Mesothelial cell of epicardium (in vitro differentiated cells): ENCODE measurements at regions not wholly inside any gene's neighbourhood (a gene's known extent, or its start where the extent isn't known, plus 50 kb on each side); places are given as distances from the start of the nearest gene placed in this dataset.

Source experiments
- DNase-seq, 2 experiments: peaks; one replicate each; pipeline ENCODE4 v3.0.0; 2021; ENCODE audit warnings: low spot score in 2 of 2; ENCODE audit not compliant: unreplicated experiment in 2 of 2
- H3K27ac Mint-ChIP-seq: 2 replicates; pipeline ENCODE4 v1.8.0; 2021; ENCODE audit warnings: mixed read lengths
- H3K27me3 Mint-ChIP-seq: 2 replicates; pipeline ENCODE4 v1.8.0; 2021; ENCODE audit warnings: low read depth, mixed read lengths
- H3K36me3 Mint-ChIP-seq: 2 replicates; pipeline ENCODE4 v1.8.0; 2021; ENCODE audit warnings: mixed read lengths
- H3K4me1 Mint-ChIP-seq: 2 replicates; pipeline ENCODE4 v1.8.0; 2021; ENCODE audit warnings: mixed read lengths
- H3K4me3 Mint-ChIP-seq: 2 replicates; pipeline ENCODE4 v1.8.0; 2021; ENCODE audit warnings: mild to moderate bottlenecking, moderate library complexity, mixed read lengths
- H3K9me3 Mint-ChIP-seq: 2 replicates; pipeline ENCODE4 v1.8.0; 2021; ENCODE audit warnings: mixed read lengths
- TF ChIP-seq, protein P1 (sequence below): fragments of 200-600 bp; sonication (generic); IDR thresholded peaks from one replicate; pipeline ENCODE4 v1.5.0; 2021; ENCODE audit warnings: antibody characterized with exemption; ENCODE audit not compliant: unreplicated experiment

- TF ChIP-seq, protein P1, sequence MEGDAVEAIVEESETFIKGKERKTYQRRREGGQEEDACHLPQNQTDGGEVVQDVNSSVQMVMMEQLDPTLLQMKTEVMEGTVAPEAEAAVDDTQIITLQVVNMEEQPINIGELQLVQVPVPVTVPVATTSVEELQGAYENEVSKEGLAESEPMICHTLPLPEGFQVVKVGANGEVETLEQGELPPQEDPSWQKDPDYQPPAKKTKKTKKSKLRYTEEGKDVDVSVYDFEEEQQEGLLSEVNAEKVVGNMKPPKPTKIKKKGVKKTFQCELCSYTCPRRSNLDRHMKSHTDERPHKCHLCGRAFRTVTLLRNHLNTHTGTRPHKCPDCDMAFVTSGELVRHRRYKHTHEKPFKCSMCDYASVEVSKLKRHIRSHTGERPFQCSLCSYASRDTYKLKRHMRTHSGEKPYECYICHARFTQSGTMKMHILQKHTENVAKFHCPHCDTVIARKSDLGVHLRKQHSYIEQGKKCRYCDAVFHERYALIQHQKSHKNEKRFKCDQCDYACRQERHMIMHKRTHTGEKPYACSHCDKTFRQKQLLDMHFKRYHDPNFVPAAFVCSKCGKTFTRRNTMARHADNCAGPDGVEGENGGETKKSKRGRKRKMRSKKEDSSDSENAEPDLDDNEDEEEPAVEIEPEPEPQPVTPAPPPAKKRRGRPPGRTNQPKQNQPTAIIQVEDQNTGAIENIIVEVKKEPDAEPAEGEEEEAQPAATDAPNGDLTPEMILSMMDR, result no peak
- H3K9me3 Mint-ChIP-seq, result no peaks in the 10 kb centered on the region
- H3K27me3 Mint-ChIP-seq, result peaks cover 10% of the 10 kb centered on the region
- H3K4me3 Mint-ChIP-seq, result no peak overlapping the region
- H3K4me1 Mint-ChIP-seq, result peaks cover 4% of the 10 kb centered on the region
- DNase-seq, result no peak
- no peak overlapping the region for H3K27ac Mint-ChIP-seq
- no peaks in the 10 kb centered on the region for H3K36me3 Mint-ChIP-seq
Observed at GRCh38 chr20:20763650-20764049, 51.2 kb upstream of the RALGAPA2 start.
